Ishikawa (cell line): ENCODE measurements at regions not wholly inside any gene's neighbourhood (a gene's known extent, or its start where the extent isn't known, plus 50 kb on each side); places are given as distances from the start of the nearest gene placed in this dataset.
A peak's percentile ranks its signal among the peaks of the same experiment; 100 is the strongest.

ENCODE experiments used
- CEBPB ChIP-seq: IDR thresholded peaks from 2 replicates; pipeline ENCODE4 v1.6.1; 2012
- CREB1 ChIP-seq: IDR thresholded peaks from 2 replicates; pipeline ENCODE4 v1.6.1; 2012; ENCODE audit warnings: low read depth
- EGR1 ChIP-seq: IDR thresholded peaks from 2 replicates; pipeline ENCODE4 v1.6.1; 2012
- EP300 ChIP-seq: IDR thresholded peaks from 2 replicates; pipeline ENCODE4 v1.6.1; 2012; ENCODE audit warnings: borderline replicate concordance
- FOXM1 ChIP-seq: IDR thresholded peaks from 2 replicates; pipeline ENCODE4 v1.6.1; 2012; ENCODE audit warnings: low read depth, borderline replicate concordance
- NFIC ChIP-seq: IDR thresholded peaks from 2 replicates; pipeline ENCODE4 v1.6.1; 2012
- RAD21 ChIP-seq: IDR thresholded peaks from 2 replicates; pipeline ENCODE4 v1.6.1; 2012; ENCODE audit warnings: low read depth
- TAF1 ChIP-seq: IDR thresholded peaks from 2 replicates; pipeline ENCODE4 v1.6.1; 2012; ENCODE audit warnings: low read depth, mild to moderate bottlenecking
- TCF12 ChIP-seq: IDR thresholded peaks from 2 replicates; pipeline ENCODE4 v1.6.1; 2012; ENCODE audit warnings: low read depth
- TEAD4 ChIP-seq: IDR thresholded peaks from 2 replicates; pipeline ENCODE4 v1.6.1; 2012
- YY1 ChIP-seq: IDR thresholded peaks from 2 replicates; pipeline ENCODE4 v1.6.1; 2012; ENCODE audit warnings: low read depth
- ZBTB7A ChIP-seq: IDR thresholded peaks from 2 replicates; pipeline ENCODE4 v1.6.1; 2012; ENCODE audit warnings: low read depth
- TF ChIP-seq, protein P1 (sequence below): IDR thresholded peaks from 2 replicates; pipeline ENCODE4 v1.6.1; 2012; ENCODE audit warnings: low read depth, mild to moderate bottlenecking
- TF ChIP-seq, protein P2 (sequence below): IDR thresholded peaks from 2 replicates; pipeline ENCODE4 v1.6.1; 2012
- TF ChIP-seq, protein P3 (sequence below): IDR thresholded peaks from 2 replicates; pipeline ENCODE4 v1.6.1; 2012

DNA sequence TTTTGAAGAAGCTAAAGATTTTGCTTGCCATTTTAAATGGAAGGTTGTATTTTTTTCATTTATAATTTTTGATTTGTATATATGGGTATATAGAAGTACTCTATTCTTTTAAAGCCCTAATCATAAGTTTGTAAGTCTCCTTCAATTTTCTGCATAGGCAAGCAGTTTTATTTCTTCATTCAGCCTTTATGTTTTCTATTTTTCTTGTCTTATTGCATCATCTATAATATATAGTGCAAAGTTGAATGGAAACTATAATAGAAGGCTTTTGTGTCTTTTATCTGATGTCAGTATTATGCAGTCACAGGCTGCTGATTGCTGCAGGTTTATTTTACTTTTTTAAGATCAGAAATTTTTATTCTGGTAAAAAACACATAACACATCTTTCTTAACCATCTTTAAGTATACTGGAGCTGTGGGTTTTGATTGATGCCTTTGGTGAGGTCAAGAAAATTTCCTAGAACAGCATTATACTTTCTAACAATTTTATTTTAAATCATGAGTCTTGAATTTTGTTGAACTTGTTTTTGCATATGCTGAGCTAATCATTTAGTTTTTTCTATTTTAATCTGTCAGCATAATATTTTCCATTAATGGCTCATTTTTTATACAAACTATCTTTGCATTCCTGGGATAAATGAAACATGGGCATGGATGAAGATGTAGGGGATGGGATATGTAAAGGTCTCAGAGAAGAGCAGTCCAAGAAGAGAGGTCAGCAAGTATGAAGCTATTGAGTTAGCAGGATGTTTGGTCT, 366.7 kb upstream of the MAP3K7 start:
- TF ChIP-seq ZBTB7A (no peak), NFIC (no peak), CEBPB (no peak), TAF1 (no peak), CREB1 (no peak), FOXM1 (no peak), EP300 (no peak)
- TF ChIP-seq, protein P1, sequence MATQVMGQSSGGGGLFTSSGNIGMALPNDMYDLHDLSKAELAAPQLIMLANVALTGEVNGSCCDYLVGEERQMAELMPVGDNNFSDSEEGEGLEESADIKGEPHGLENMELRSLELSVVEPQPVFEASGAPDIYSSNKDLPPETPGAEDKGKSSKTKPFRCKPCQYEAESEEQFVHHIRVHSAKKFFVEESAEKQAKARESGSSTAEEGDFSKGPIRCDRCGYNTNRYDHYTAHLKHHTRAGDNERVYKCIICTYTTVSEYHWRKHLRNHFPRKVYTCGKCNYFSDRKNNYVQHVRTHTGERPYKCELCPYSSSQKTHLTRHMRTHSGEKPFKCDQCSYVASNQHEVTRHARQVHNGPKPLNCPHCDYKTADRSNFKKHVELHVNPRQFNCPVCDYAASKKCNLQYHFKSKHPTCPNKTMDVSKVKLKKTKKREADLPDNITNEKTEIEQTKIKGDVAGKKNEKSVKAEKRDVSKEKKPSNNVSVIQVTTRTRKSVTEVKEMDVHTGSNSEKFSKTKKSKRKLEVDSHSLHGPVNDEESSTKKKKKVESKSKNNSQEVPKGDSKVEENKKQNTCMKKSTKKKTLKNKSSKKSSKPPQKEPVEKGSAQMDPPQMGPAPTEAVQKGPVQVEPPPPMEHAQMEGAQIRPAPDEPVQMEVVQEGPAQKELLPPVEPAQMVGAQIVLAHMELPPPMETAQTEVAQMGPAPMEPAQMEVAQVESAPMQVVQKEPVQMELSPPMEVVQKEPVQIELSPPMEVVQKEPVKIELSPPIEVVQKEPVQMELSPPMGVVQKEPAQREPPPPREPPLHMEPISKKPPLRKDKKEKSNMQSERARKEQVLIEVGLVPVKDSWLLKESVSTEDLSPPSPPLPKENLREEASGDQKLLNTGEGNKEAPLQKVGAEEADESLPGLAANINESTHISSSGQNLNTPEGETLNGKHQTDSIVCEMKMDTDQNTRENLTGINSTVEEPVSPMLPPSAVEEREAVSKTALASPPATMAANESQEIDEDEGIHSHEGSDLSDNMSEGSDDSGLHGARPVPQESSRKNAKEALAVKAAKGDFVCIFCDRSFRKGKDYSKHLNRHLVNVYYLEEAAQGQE: no peak
- TF ChIP-seq, protein P2, sequence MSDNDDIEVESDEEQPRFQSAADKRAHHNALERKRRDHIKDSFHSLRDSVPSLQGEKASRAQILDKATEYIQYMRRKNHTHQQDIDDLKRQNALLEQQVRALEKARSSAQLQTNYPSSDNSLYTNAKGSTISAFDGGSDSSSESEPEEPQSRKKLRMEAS: no peak

DNA sequence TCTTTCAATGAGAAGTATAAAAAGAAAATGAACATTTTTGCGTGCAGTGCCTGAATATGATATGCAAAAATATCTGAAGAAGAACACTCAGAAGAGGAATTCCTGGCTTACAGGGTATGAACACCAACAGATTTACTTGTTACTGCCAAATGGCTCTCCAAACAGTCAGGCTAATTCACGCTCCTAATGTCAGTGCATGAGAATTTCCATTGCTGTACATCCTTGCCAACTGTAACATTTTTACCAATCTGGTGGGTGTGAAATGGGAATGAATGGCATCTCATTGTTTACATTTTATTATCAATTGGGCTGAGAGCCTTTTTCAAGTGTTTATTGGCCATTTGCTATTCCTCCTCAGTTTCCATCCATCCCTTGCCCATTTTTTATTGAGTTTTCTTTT, 365.3 kb upstream of the MAP3K7 start:
- TF ChIP-seq CEBPB: no peak
- TF ChIP-seq EP300: no peak
- TF ChIP-seq, protein P2: no peak
- TF ChIP-seq TEAD4: no peak
- no peak for TF ChIP-seq RAD21
- TF ChIP-seq EGR1: no peak
- no peak for TF ChIP-seq NFIC
- TF ChIP-seq, protein P3, sequence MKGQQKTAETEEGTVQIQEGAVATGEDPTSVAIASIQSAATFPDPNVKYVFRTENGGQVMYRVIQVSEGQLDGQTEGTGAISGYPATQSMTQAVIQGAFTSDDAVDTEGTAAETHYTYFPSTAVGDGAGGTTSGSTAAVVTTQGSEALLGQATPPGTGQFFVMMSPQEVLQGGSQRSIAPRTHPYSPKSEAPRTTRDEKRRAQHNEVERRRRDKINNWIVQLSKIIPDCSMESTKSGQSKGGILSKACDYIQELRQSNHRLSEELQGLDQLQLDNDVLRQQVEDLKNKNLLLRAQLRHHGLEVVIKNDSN: no peak
- TF ChIP-seq FOXM1: no peak
- TF ChIP-seq TAF1: no peak
- TF ChIP-seq ZBTB7A: no peak
- TF ChIP-seq YY1: no peak
- TF ChIP-seq, protein P1: no peak
- TF ChIP-seq CREB1: no peak
- TF ChIP-seq TCF12: no peak

DNA sequence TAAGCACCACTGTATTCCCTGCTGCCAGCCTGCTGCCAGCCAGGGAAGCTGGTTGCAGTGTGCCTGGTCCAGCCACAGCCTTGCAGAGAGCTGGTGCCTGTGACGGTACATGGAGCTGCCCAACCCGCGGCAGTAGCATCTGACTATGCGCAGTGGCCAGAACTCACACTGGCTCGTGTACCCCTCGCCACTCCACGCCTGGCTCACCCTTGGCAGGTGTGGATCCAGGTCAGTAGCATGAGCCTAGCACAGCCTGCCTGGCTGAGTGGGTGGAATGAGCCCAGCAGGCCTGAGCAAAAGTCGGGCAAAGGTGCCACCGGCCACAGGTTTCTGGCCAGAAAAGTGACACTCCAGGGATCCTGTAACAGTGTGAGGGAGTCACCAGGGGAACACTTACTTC, 361.7 kb upstream of the MAP3K7 start:
- TF ChIP-seq YY1 (no peak), ZBTB7A (no peak), CEBPB (no peak), CREB1 (no peak), TEAD4 (no peak), TCF12 (no peak), TAF1 (no peak), EP300 (no peak), RAD21 (no peak), EGR1 (no peak), NFIC (no peak), FOXM1 (no peak)
- TF ChIP-seq, protein P3: no peak
- TF ChIP-seq, protein P2: no peak
- TF ChIP-seq, protein P1: no peak

DNA sequence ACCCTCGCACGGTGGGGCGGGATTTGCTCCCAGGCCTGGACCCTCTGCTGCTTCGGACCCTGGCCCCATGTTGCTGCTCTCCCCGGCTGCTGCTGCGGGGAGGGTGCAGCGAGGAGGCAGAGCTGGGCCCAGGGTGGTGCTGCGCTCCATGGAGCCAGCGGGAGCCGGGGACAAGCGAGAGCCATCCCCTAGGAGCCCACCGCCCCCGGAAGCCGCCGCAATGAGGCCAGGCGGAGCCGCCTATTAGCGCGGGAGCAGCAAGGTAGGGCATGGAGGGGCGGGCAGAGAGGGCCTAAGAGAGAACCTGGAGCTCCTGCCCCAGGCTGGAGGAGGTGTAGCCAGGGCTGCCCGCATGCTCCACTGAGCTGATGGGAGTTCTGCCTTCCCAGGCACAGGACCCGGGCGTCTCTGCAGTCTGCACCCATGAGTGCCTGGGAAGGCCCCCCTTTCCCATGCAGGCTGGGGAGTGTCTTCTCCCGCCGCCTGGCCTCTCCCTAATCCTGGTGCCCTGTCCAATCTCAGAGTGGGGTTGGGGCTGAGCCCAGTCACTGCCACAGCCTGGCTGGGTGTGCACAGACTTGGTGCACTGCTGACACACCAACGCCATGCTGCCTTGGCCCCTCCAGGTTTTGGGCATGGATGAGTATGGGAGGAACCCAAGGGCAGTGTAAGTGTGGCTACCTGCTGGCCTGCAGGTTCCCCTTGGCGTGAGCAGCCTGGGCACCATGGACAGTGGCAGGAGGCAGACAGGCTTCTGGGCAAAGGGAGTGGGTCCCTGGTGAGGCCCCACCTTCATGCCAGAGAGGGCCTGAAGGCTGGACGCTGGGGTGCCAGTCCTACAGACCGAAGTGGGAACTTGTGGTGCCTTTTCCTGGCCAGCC, 360.6 kb upstream of the MAP3K7 start:
- TF ChIP-seq, protein P1: peak; percentile 70
- TF ChIP-seq TAF1: no peak
